Left lung (tissue), 4 donors: ENCODE measurements at regions not wholly inside any gene's neighbourhood (a gene's known extent, or its start where the extent isn't known, plus 50 kb on each side); places are given as distances from the start of the nearest gene placed in this dataset.
"Not testable (repeated sequence)": the region's sequence is repeated elsewhere in the genome, so short reads cannot be mapped to it uniquely, and the experiment has no call there.

Experiments used
- ATAC-seq: fragments of 200-7000 bp; cut with Tn5 transposase; one replicate; pipeline ENCODE4 v1.9.1; 2020; ENCODE audit warnings: moderate library complexity
- DNase-seq, 4 donors: peaks; one replicate each; pipeline ENCODE4 v3.0.0-alpha.2; 2013 to 2020
- H3K27ac ChIP-seq, 2 donors: fragments of 200-600 bp; sonication (generic) in 1 of 2; one replicate each; pipeline versions ENCODE4 v1.5.0 to v1.8.0; 2020 to 2021
- H3K27me3 ChIP-seq, 2 donors: fragments of 200-600 bp; sonication (generic) in 1 of 2; one replicate each; pipeline versions ENCODE4 v1.5.0 to v1.8.0; 2020 to 2021
- H3K36me3 ChIP-seq, 2 donors: fragments of 200-600 bp; sonication (generic) in 1 of 2; one replicate each; pipeline versions ENCODE4 v1.5.0 to v1.8.0; 2020 to 2021
- H3K4me1 ChIP-seq, 2 donors: fragments of 200-600 bp; one replicate each; pipeline ENCODE4 v1.8.0; 2021
- H3K4me3 ChIP-seq, 2 donors: fragments of 200-600 bp; sonication (generic) in 1 of 2; one replicate each; pipeline versions ENCODE4 v1.5.0 to v1.8.0; 2020 to 2021; ENCODE audit warnings: mild to moderate bottlenecking in 1 of 2
- H3K9me3 ChIP-seq, 2 donors: fragments of 200-600 bp; sonication (generic) in 1 of 2; one replicate each; pipeline versions ENCODE4 v1.5.0 to v1.8.0; 2020 to 2021
- intact Hi-C, 2 donors: fragments of 100-400 bp; cut with DNase I; formaldehyde crosslinking; loops; one replicate each; pipeline versions ENCODE4 v1.11.2 to v1.14.2; 2022
- TF ChIP-seq, protein P1 (sequence below), 2 donors: fragments of 200-600 bp; sonication (generic) in 1 of 2; IDR thresholded peaks; one replicate each; pipeline versions ENCODE4 v1.5.0 to v1.8.0; 2021; ENCODE audit warnings: antibody characterized with exemption in 2 of 2
- donor health status: DM: no; HTN: yes; CAD: no.
- donor health status: DM: no; HTN: no; CAD: no.

DNA sequence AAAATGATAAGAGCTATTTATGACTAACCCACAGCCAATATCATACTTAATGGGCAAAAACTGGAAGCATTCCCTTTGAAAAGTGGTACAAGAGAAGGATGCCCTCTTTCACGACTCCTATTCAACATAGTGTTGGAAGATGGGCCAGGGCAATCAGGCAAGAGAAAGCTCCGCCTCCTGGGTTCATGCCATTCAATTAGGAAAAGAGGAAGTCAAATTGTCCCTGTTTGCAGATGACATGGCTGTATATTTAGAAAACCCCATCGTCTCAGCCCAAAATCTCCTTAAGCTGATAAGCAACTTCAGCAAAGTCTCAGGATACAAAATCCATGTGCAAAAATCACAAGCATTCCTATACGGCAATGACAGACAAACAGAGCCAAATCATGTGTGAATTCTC lies 86.4 kb upstream of the TERB2 start:
- DNase-seq, H3K4me1 ChIP-seq, H3K27ac ChIP-seq, H3K27me3 ChIP-seq, ATAC-seq, H3K4me3 ChIP-seq, H3K36me3 ChIP-seq, intact Hi-C loops: not testable (repeated sequence)
- peaks cover 0 to 20% of the 10 kb centered on the region in 2 donors for H3K9me3 ChIP-seq

DNA sequence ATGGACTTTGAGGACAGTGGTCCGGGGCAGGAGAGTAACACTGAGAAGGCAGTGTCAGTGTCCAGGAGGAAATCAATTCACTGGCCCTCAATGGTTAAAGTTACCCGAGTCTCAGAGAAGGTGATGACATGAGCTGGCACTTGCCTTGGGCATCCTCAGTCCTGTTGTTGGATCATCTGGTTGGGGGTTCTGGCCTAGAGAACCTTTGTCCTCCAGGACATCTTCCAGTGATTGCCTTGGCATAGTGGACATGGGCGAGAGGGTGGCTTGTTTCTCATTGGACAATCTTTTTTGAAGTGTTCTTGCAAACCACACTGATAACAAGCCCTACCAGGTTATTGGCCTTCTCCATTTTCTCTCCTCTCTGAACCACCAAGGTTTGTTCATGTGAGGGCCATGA lies 83.4 kb upstream of the TERB2 start:
- H3K36me3 ChIP-seq, result no peaks in the 10 kb centered on the region
- intact Hi-C loops, result no loop called here
- H3K27ac ChIP-seq, result no peak overlapping the region
- H3K9me3 ChIP-seq, result peaks cover 0 to 44% of the 10 kb centered on the region in 2 donors
- H3K4me3 ChIP-seq, result no peak overlapping the region
- H3K27me3 ChIP-seq, result no peaks in the 10 kb centered on the region
- DNase-seq (no peak), ATAC-seq (no peak)
- TF ChIP-seq, protein P1, sequence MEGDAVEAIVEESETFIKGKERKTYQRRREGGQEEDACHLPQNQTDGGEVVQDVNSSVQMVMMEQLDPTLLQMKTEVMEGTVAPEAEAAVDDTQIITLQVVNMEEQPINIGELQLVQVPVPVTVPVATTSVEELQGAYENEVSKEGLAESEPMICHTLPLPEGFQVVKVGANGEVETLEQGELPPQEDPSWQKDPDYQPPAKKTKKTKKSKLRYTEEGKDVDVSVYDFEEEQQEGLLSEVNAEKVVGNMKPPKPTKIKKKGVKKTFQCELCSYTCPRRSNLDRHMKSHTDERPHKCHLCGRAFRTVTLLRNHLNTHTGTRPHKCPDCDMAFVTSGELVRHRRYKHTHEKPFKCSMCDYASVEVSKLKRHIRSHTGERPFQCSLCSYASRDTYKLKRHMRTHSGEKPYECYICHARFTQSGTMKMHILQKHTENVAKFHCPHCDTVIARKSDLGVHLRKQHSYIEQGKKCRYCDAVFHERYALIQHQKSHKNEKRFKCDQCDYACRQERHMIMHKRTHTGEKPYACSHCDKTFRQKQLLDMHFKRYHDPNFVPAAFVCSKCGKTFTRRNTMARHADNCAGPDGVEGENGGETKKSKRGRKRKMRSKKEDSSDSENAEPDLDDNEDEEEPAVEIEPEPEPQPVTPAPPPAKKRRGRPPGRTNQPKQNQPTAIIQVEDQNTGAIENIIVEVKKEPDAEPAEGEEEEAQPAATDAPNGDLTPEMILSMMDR (IDR thresholded peaks at IDR 0.05), result no peak
- no peaks in the 10 kb centered on the region for H3K4me1 ChIP-seq

- TF ChIP-seq, protein P1 (IDR thresholded peaks at IDR 0.05), result no peak
- no peaks in the 10 kb centered on the region for H3K4me1 ChIP-seq
- intact Hi-C loops, result no loop called here
- no peak overlapping the region for H3K27ac ChIP-seq
- no peaks in the 10 kb centered on the region for H3K36me3 ChIP-seq
- ATAC-seq (no peak), DNase-seq (no peak)
- peaks cover 0 to 49% of the 10 kb centered on the region in 2 donors for H3K9me3 ChIP-seq
- no peaks in the 10 kb centered on the region for H3K27me3 ChIP-seq
- no peak overlapping the region for H3K4me3 ChIP-seq
Measured at GRCh38 chr15:44879066-44879465, 77.4 kb upstream of the TERB2 start.

- no peaks in the 10 kb centered on the region for H3K4me1 ChIP-seq
- peaks cover 0 to 17% of the 10 kb centered on the region in 2 donors for H3K9me3 ChIP-seq
- ATAC-seq (no peak), DNase-seq (no peak)
- no peaks in the 10 kb centered on the region for H3K27me3 ChIP-seq
- TF ChIP-seq, protein P1 (IDR thresholded peaks at IDR 0.05), result no peak
- H3K27ac ChIP-seq, result no peak overlapping the region
- H3K4me3 ChIP-seq, result no peak overlapping the region
- intact Hi-C loops, result no loop called here
- no peaks in the 10 kb centered on the region for H3K36me3 ChIP-seq
Measured at GRCh38 chr15:44882499-44882968, 74.0 kb upstream of the TERB2 start.

- intact Hi-C loops, result no loop called here
- Histone ChIP-seq H3K27ac (no peak overlapping the region), H3K36me3 (no peaks in the 10 kb centered on the region), H3K4me3 (no peak overlapping the region), H3K9me3 (peaks cover 0 to 9% of the 10 kb centered on the region in 2 donors), H3K4me1 (no peaks in the 10 kb centered on the region), H3K27me3 (no peaks in the 10 kb centered on the region)
- TF ChIP-seq, protein P1 (IDR thresholded peaks at IDR 0.05), result no peak
- no peak for DNase-seq
- ATAC-seq, result no peak
Measured at GRCh38 chr15:44883199-44883877, 73.1 kb upstream of the TERB2 start.

DNA sequence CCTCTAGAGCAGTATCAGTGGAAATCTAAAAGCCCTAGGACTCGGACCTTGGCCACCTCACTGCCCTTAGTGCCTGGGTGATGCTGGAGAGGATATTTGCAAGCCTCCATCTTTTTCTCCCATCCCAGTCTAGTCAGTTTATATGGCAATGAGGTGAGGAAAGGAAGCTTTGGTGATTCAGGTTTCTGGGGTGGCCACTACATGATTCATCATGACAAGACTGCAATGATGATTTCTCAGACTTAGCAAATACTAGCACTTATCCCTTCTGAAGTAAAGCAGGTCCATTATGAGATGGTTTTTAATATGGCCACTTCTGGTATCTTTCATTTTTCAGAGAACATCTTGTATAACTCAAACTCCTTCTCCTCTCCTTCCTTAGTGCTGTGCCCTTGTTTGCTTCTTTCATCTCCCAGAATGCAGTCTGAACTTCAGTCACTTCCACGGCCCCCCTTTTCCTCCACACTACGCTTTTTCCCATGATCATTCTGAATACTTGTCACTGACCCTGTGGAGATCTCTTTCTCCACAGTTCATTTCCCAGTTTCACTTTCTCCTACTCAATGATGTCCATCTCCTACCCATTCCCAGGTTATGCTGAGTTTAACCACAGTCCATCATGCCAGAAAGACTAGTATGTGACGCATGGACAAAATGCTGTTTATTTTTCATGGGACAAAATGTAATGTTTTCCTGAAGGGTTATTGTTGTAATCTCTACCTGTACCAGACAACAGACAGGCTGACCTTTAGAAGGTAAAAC lies 57.4 kb upstream of the TERB2 start:
- DNase-seq, intact Hi-C loops, H3K9me3 ChIP-seq, H3K4me3 ChIP-seq, H3K4me1 ChIP-seq, ATAC-seq, H3K36me3 ChIP-seq, H3K27me3 ChIP-seq, H3K27ac ChIP-seq: not testable (repeated sequence)

- ATAC-seq, H3K4me1 ChIP-seq, H3K27me3 ChIP-seq, H3K4me3 ChIP-seq, H3K36me3 ChIP-seq, DNase-seq, intact Hi-C loops, H3K27ac ChIP-seq, H3K9me3 ChIP-seq: not testable (repeated sequence)
Measured at GRCh38 chr15:44899775-44900174, 56.7 kb upstream of the TERB2 start.

- H3K9me3 ChIP-seq, H3K4me3 ChIP-seq, H3K36me3 ChIP-seq, DNase-seq, intact Hi-C loops, H3K27me3 ChIP-seq, H3K4me1 ChIP-seq, H3K27ac ChIP-seq, ATAC-seq: not testable (repeated sequence)
Measured at GRCh38 chr15:44900796-44901195, 55.7 kb upstream of the TERB2 start.

GRCh38 chr15:44903281-44903680 lies 53.2 kb upstream of the TERB2 start:
- DNase-seq, ATAC-seq, H3K36me3 ChIP-seq, H3K27me3 ChIP-seq, H3K4me1 ChIP-seq, H3K4me3 ChIP-seq, intact Hi-C loops, H3K9me3 ChIP-seq, H3K27ac ChIP-seq: not testable (repeated sequence)
